ENCODE measurements at regions not wholly inside any gene's neighbourhood (a gene's known extent, or its start where the extent isn't known, plus 50 kb on each side); places are given as distances from the start of the nearest gene placed in this dataset.

- no peak for TF ChIP-seq CTCF (IDR thresholded peaks at IDR 0.05; ENCODE audit: insufficient read depth, low read length, poor library complexity, severe bottlenecking)
- TF ChIP-seq EZH2phosphoT487 (conservative IDR thresholded peaks at IDR 0.05; ENCODE audit: low read length): no peak
Measured at GRCh38 chr16:9528511-9529079, 437.2 kb downstream of the HAPSTR1 start.
